ENCODE measurements at regions not wholly inside any gene's neighbourhood (a gene's known extent, or its start where the extent isn't known, plus 50 kb on each side); places are given as distances from the start of the nearest gene placed in this dataset.

- H3K79me2 ChIP-seq (ENCODE audit: control insufficient read depth, low read length): no peaks in the 10 kb centered on the region
- no peaks in the 10 kb centered on the region for H3K36me3 ChIP-seq (ENCODE audit: control insufficient read depth, low read length)
- H3K27me3 ChIP-seq (ENCODE audit: control insufficient read depth, low read length): no peaks in the 10 kb centered on the region
- no peaks in the 10 kb centered on the region for H3F3A ChIP-seq (ENCODE audit: control insufficient read depth, insufficient read depth)
- no peaks in the 10 kb centered on the region for H3K9me3 ChIP-seq (ENCODE audit: control insufficient read depth, insufficient read depth, low read length)
- no peaks in the 10 kb centered on the region for H3K9me2 ChIP-seq (replicated peaks; ENCODE audit: control insufficient read depth, low read length)
- H3K27ac ChIP-seq (ENCODE audit: low read depth, low read length): no peak overlapping the region
- no peak overlapping the region for H3K4me3 ChIP-seq (ENCODE audit: low read length)
- TF ChIP-seq CTCF (IDR thresholded peaks at IDR 0.05; ENCODE audit: low read depth, low read length, poor library complexity, severe bottlenecking) (no peak), EZH2phosphoT487 (IDR thresholded peaks at IDR 0.05; ENCODE audit: borderline replicate concordance, low read length) (no peak)
- H3K4me2 ChIP-seq (ENCODE audit: low read length): no peak overlapping the region
- no peaks in the 10 kb centered on the region for H3K4me1 ChIP-seq (ENCODE audit: control insufficient read depth, low read length)
- H4K20me1 ChIP-seq (ENCODE audit: control insufficient read depth, insufficient read depth, low read depth, low read length): no peaks in the 10 kb centered on the region
These were observed 78.4 kb upstream of the POU3F1 start for GRCh38 chr1:38125016-38125415.

- H3K27ac ChIP-seq (ENCODE audit: low read depth, low read length): no peak overlapping the region
- TF ChIP-seq CTCF (IDR thresholded peaks at IDR 0.05; ENCODE audit: low read depth, low read length, poor library complexity, severe bottlenecking) (no peak), EZH2phosphoT487 (IDR thresholded peaks at IDR 0.05; ENCODE audit: borderline replicate concordance, low read length) (no peak)
- H3K9me3 ChIP-seq (ENCODE audit: control insufficient read depth, insufficient read depth, low read length): no peaks in the 10 kb centered on the region
- no peaks in the 10 kb centered on the region for H4K20me1 ChIP-seq (ENCODE audit: control insufficient read depth, insufficient read depth, low read depth, low read length)
- H3F3A ChIP-seq (ENCODE audit: control insufficient read depth, insufficient read depth): no peaks in the 10 kb centered on the region
- H3K4me2 ChIP-seq (ENCODE audit: low read length): no peak overlapping the region
- H3K4me3 ChIP-seq (ENCODE audit: low read length): no peak overlapping the region
- H3K4me1 ChIP-seq (ENCODE audit: control insufficient read depth, low read length): no peaks in the 10 kb centered on the region
- H3K27me3 ChIP-seq (ENCODE audit: control insufficient read depth, low read length): no peaks in the 10 kb centered on the region
- H3K79me2 ChIP-seq (ENCODE audit: control insufficient read depth, low read length): no peaks in the 10 kb centered on the region
- H3K36me3 ChIP-seq (ENCODE audit: control insufficient read depth, low read length): no peaks in the 10 kb centered on the region
- no peaks in the 10 kb centered on the region for H3K9me2 ChIP-seq (replicated peaks; ENCODE audit: control insufficient read depth, low read length)
These were observed 77.0 kb upstream of the POU3F1 start for GRCh38 chr1:38123356-38124135.

GRCh38 chr1:38121231-38121680 is 74.7 kb upstream of the POU3F1 start:
- TF ChIP-seq CTCF (IDR thresholded peaks at IDR 0.05; ENCODE audit: low read depth, low read length, poor library complexity, severe bottlenecking): no peak
- no peak for TF ChIP-seq EZH2phosphoT487 (IDR thresholded peaks at IDR 0.05; ENCODE audit: borderline replicate concordance, low read length)
- H3K4me3 ChIP-seq (ENCODE audit: low read length): no peak overlapping the region
- no peaks in the 10 kb centered on the region for H3F3A ChIP-seq (ENCODE audit: control insufficient read depth, insufficient read depth)
- no peaks in the 10 kb centered on the region for H3K27me3 ChIP-seq (ENCODE audit: control insufficient read depth, low read length)
- no peaks in the 10 kb centered on the region for H4K20me1 ChIP-seq (ENCODE audit: control insufficient read depth, insufficient read depth, low read depth, low read length)
- H3K4me1 ChIP-seq (ENCODE audit: control insufficient read depth, low read length): no peaks in the 10 kb centered on the region
- H3K79me2 ChIP-seq (ENCODE audit: control insufficient read depth, low read length): no peaks in the 10 kb centered on the region
- no peak overlapping the region for H3K27ac ChIP-seq (ENCODE audit: low read depth, low read length)
- H3K9me2 ChIP-seq (replicated peaks; ENCODE audit: control insufficient read depth, low read length): no peaks in the 10 kb centered on the region
- H3K4me2 ChIP-seq (ENCODE audit: low read length): no peak overlapping the region
- H3K36me3 ChIP-seq (ENCODE audit: control insufficient read depth, low read length): no peaks in the 10 kb centered on the region
- H3K9me3 ChIP-seq (ENCODE audit: control insufficient read depth, insufficient read depth, low read length): no peaks in the 10 kb centered on the region

All from DOHH2 (cell line).